ENCODE measurements at regions not wholly inside any gene's neighbourhood (a gene's known extent, or its start where the extent isn't known, plus 50 kb on each side); places are given as distances from the start of the nearest gene placed in this dataset.

DNA sequence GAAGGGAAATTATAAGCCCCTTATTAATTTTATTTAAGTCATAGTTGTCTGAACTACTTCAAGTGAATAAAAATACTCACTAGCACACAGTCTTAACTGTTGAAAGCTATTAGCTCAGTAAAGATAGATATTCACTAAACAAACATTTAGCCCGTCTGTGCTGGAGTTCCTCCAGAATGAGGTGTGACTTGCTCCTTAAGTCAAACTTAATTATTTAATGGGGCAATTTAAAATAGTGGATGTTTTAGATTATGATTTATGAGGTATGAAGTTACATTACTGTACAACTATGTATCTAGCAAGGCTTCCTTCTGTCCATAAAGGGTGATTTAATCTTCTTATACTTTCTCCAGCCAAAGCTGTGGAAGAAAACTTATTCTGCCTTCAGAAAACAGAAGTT is 414.0 kb upstream of the FLRT2 start:
- Histone ChIP-seq H3K27ac (replicated peaks) (no peak overlapping the region), H3K27me3 (ENCODE audit: insufficient read depth, poor library complexity, severe bottlenecking) (no peaks in the 10 kb centered on the region), H3K4me3 (replicated peaks; ENCODE audit: insufficient read depth, low read length) (no peak overlapping the region)
- no peak for DNase-seq (ENCODE audit: low read depth in 1 of 2, low spot score in 1 of 2)
- TF ChIP-seq GABPA (IDR thresholded peaks at IDR 0.05; ENCODE audit: low read depth) (no peak), POLR2AphosphoS5 (IDR thresholded peaks at IDR 0.05; ENCODE audit: low read depth) (no peak), SPI1 (IDR thresholded peaks at IDR 0.05; ENCODE audit: borderline replicate concordance, low read depth) (no peak)
- TF ChIP-seq, protein P1, sequence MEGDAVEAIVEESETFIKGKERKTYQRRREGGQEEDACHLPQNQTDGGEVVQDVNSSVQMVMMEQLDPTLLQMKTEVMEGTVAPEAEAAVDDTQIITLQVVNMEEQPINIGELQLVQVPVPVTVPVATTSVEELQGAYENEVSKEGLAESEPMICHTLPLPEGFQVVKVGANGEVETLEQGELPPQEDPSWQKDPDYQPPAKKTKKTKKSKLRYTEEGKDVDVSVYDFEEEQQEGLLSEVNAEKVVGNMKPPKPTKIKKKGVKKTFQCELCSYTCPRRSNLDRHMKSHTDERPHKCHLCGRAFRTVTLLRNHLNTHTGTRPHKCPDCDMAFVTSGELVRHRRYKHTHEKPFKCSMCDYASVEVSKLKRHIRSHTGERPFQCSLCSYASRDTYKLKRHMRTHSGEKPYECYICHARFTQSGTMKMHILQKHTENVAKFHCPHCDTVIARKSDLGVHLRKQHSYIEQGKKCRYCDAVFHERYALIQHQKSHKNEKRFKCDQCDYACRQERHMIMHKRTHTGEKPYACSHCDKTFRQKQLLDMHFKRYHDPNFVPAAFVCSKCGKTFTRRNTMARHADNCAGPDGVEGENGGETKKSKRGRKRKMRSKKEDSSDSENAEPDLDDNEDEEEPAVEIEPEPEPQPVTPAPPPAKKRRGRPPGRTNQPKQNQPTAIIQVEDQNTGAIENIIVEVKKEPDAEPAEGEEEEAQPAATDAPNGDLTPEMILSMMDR (IDR thresholded peaks at IDR 0.05; ENCODE audit: insufficient read depth, low read length): no peak
- TF ChIP-seq, protein P2, sequence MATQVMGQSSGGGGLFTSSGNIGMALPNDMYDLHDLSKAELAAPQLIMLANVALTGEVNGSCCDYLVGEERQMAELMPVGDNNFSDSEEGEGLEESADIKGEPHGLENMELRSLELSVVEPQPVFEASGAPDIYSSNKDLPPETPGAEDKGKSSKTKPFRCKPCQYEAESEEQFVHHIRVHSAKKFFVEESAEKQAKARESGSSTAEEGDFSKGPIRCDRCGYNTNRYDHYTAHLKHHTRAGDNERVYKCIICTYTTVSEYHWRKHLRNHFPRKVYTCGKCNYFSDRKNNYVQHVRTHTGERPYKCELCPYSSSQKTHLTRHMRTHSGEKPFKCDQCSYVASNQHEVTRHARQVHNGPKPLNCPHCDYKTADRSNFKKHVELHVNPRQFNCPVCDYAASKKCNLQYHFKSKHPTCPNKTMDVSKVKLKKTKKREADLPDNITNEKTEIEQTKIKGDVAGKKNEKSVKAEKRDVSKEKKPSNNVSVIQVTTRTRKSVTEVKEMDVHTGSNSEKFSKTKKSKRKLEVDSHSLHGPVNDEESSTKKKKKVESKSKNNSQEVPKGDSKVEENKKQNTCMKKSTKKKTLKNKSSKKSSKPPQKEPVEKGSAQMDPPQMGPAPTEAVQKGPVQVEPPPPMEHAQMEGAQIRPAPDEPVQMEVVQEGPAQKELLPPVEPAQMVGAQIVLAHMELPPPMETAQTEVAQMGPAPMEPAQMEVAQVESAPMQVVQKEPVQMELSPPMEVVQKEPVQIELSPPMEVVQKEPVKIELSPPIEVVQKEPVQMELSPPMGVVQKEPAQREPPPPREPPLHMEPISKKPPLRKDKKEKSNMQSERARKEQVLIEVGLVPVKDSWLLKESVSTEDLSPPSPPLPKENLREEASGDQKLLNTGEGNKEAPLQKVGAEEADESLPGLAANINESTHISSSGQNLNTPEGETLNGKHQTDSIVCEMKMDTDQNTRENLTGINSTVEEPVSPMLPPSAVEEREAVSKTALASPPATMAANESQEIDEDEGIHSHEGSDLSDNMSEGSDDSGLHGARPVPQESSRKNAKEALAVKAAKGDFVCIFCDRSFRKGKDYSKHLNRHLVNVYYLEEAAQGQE (IDR thresholded peaks at IDR 0.05; ENCODE audit: insufficient replicate concordance, low read depth): no peak

DNA sequence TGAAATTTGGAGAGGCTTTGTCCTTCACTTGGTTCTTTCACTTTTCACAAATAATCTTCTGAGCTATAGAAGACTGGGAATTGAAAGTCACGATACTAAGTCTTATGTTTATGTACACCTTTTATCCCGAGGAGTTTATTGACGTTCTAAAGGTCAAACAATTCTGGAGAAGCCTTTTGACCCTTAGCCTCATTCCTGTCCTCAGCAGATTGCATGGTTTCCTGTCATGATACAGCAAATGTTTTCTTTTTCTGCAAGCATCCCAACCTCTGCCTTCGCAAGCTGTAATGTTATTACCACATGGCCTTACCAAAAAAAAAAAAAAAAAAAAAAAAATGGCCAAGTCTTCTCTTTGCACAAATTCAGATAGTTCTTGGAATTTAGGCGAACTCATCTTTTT is 411.7 kb upstream of the FLRT2 start:
- H3K27me3 ChIP-seq (ENCODE audit: insufficient read depth, poor library complexity, severe bottlenecking): no peaks in the 10 kb centered on the region
- TF ChIP-seq POLR2AphosphoS5 (IDR thresholded peaks at IDR 0.05; ENCODE audit: low read depth) (no peak), GABPA (IDR thresholded peaks at IDR 0.05; ENCODE audit: low read depth) (no peak), SPI1 (IDR thresholded peaks at IDR 0.05; ENCODE audit: borderline replicate concordance, low read depth) (no peak)
- TF ChIP-seq, protein P1 (IDR thresholded peaks at IDR 0.05; ENCODE audit: insufficient read depth, low read length): no peak
- TF ChIP-seq, protein P2 (IDR thresholded peaks at IDR 0.05; ENCODE audit: insufficient replicate concordance, low read depth): no peak
- no peak for DNase-seq (ENCODE audit: low read depth in 1 of 2, low spot score in 1 of 2)
- H3K27ac ChIP-seq (replicated peaks): no peak overlapping the region
- H3K4me3 ChIP-seq (replicated peaks; ENCODE audit: insufficient read depth, low read length): no peak overlapping the region

DNA sequence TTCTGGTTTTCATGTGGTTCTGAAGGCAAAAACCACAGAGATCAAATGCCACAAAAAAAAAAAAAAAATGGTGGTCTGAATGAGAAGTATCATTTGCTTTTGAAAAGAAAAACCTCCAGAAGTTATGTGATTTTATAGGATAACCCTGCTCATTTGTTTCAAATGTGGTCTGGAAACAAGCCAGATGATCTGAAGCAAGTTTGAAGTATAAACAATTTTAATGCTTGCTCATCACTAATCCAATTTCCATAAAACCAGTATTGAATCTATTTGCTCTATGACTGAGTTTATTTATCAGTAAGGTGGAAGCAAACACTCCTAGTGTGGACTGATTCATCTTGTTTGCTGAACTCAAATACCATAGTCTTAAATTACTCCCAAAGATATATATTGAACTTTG is 407.3 kb upstream of the FLRT2 start:
- TF ChIP-seq SPI1 (IDR thresholded peaks at IDR 0.05; ENCODE audit: borderline replicate concordance, low read depth) (no peak), POLR2AphosphoS5 (IDR thresholded peaks at IDR 0.05; ENCODE audit: low read depth) (no peak), GABPA (IDR thresholded peaks at IDR 0.05; ENCODE audit: low read depth) (no peak)
- TF ChIP-seq, protein P2 (IDR thresholded peaks at IDR 0.05; ENCODE audit: insufficient replicate concordance, low read depth): no peak
- TF ChIP-seq, protein P1 (IDR thresholded peaks at IDR 0.05; ENCODE audit: insufficient read depth, low read length): no peak
- H3K27ac ChIP-seq (replicated peaks): no peak overlapping the region
- H3K27me3 ChIP-seq (ENCODE audit: insufficient read depth, poor library complexity, severe bottlenecking): no peaks in the 10 kb centered on the region
- no peak for DNase-seq (ENCODE audit: low read depth in 1 of 2, low spot score in 1 of 2)
- H3K4me3 ChIP-seq (replicated peaks; ENCODE audit: insufficient read depth, low read length): no peak overlapping the region
